ENCODE measurements at regions not wholly inside any gene's neighbourhood (a gene's known extent, or its start where the extent isn't known, plus 50 kb on each side); places are given as distances from the start of the nearest gene placed in this dataset.

DNA sequence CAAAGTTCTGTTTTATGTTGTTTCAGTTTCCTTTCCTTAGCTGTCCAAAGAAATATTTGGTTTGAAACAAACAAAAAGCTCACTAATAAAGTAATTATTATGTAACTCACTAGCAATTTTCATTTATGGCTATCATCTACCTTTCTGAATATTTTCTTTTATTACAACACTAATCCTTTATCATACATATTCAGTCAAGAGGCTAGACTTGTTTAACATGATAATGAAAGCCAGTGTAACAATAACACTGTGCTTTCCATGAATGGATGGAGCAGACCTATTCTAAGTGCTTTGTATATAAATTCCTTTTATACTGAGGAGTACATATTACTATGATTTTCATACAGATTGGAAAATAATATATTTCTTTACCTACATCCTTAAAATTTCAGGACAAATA is 972.8 kb upstream of the ADGRL4 start:
- Mint-ChIP-seq H3K36me3 (ENCODE audit: low read depth) (no peaks in the 10 kb centered on the region), H3K4me1 (ENCODE audit: low read depth) (no peaks in the 10 kb centered on the region), H3K4me3 (no peak overlapping the region), H3K27ac (no peak overlapping the region), H3K9me3 (peaks cover 2% of the 10 kb centered on the region), H3K27me3 (ENCODE audit: low read depth) (no peaks in the 10 kb centered on the region)
- DNase-seq = no peak
- intact Hi-C loops (cut with micrococcal nuclease) = no loop called here
- CTCF ChIA-PET = no interaction called here

DNA sequence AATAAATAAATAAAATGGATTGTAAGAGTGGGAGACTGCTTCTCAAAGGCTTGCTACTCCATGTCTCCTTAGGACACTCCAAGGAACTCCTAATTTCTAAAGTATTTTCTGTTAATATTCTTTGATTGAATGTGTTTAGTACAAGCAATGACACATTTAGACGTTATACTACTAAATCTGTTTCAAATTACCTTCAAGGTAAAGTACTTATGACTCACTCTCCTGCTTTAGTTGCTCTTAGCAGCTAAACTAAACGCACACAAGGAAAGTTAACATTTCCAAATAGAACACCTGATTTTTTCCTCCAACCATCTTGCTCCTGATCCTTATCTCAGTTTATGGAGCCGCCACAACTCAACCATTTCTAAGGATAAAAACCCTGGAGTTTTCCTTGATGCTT is 969.8 kb upstream of the ADGRL4 start:
- Mint-ChIP-seq H3K27ac (no peak overlapping the region), H3K36me3 (ENCODE audit: low read depth) (no peaks in the 10 kb centered on the region), H3K27me3 (ENCODE audit: low read depth) (no peaks in the 10 kb centered on the region), H3K4me3 (no peak overlapping the region), H3K9me3 (peaks cover 2% of the 10 kb centered on the region), H3K4me1 (ENCODE audit: low read depth) (no peaks in the 10 kb centered on the region)
- no peak for DNase-seq
- intact Hi-C loops (cut with micrococcal nuclease) = no loop called here
- CTCF ChIA-PET = no interaction called here

DNA sequence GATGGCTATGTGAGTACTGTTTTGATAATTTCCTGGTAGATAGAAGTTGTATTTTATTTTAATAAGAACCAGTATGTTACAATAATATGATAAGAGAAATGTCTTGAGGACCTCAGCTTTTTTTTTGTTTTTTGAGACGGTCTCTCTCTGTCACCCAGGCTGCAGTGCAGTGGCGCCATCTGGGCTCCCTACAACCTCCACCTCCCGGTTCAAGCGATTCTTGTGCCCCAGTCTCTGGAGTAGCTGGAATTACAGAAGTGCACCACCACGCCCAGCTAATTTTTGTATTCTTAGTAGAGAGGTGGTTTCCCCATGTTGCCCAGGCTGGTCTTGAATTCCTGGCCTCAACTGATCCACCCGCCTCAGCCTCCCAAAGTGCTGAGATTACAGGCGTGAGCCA is 968.1 kb upstream of the ADGRL4 start:
- Mint-ChIP-seq H3K4me3 (no peak overlapping the region), H3K4me1 (ENCODE audit: low read depth) (no peaks in the 10 kb centered on the region), H3K36me3 (ENCODE audit: low read depth) (no peaks in the 10 kb centered on the region), H3K27me3 (ENCODE audit: low read depth) (no peaks in the 10 kb centered on the region), H3K9me3 (peaks cover 2% of the 10 kb centered on the region), H3K27ac (no peak overlapping the region)
- intact Hi-C loops (cut with micrococcal nuclease) = no loop called here
- CTCF ChIA-PET = interaction anchor here (0.7 kb wide), 1 partner anchor 928 kb away, joined by 4 read pairs; no protein-coding TSS in a partner anchor
- no peak for DNase-seq

GRCh38 chr1:79969886-79970285 is 963.4 kb upstream of the ADGRL4 start:
- intact Hi-C loops (cut with micrococcal nuclease) = no loop called here
- H3K9me3 Mint-ChIP-seq = peaks cover 4% of the 10 kb centered on the region
- CTCF ChIA-PET = no interaction called here

GRCh38 chr1:79966438-79966837 is 959.9 kb upstream of the ADGRL4 start:
- Mint-ChIP-seq H3K27ac (no peak overlapping the region), H3K9me3 (peaks cover 12% of the 10 kb centered on the region), H3K4me1 (ENCODE audit: low read depth) (no peaks in the 10 kb centered on the region), H3K36me3 (ENCODE audit: low read depth) (no peaks in the 10 kb centered on the region), H3K27me3 (ENCODE audit: low read depth) (no peaks in the 10 kb centered on the region), H3K4me3 (no peak overlapping the region)
- no peak for DNase-seq
- CTCF ChIA-PET = no interaction called here
- intact Hi-C loops (cut with micrococcal nuclease) = no loop called here

More at GRCh38 chr1:79969886-79970285, 963.4 kb upstream of the ADGRL4 start:
- DNase-seq = no peak
- no peaks in the 10 kb centered on the region for H3K27me3 Mint-ChIP-seq (ENCODE audit: low read depth)
- H3K4me3 Mint-ChIP-seq = no peak overlapping the region
- H3K4me1 Mint-ChIP-seq (ENCODE audit: low read depth) = no peaks in the 10 kb centered on the region
- no peaks in the 10 kb centered on the region for H3K36me3 Mint-ChIP-seq (ENCODE audit: low read depth)
- H3K27ac Mint-ChIP-seq = no peak overlapping the region

DNA sequence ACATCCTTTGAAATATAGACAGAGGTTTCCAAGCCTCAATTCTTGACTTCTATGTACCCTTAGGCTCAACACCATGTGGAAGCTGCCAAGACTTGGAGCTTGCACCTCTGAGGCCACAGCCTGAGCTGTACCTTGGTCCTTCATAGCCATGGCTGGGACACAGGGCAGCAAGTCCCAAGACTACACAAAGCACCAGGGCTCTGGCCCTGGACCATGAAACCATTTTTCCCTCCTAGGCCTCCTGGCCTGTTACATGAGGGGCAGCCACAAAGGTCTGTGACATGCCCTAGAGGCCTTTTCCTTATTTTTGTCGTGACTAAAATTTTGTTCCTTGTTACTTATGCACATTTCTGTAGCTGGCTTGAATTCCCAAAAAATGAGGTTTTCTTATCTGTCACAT is 953.1 kb upstream of the ADGRL4 start:
- Mint-ChIP-seq H3K4me3 (no peak overlapping the region), H3K27me3 (ENCODE audit: low read depth) (no peaks in the 10 kb centered on the region), H3K9me3 (peaks cover 20% of the 10 kb centered on the region), H3K4me1 (ENCODE audit: low read depth) (no peaks in the 10 kb centered on the region), H3K27ac (no peak overlapping the region), H3K36me3 (ENCODE audit: low read depth) (no peaks in the 10 kb centered on the region)
- no peak for DNase-seq
- intact Hi-C loops (cut with micrococcal nuclease) = no loop called here
- CTCF ChIA-PET = no interaction called here

DNA sequence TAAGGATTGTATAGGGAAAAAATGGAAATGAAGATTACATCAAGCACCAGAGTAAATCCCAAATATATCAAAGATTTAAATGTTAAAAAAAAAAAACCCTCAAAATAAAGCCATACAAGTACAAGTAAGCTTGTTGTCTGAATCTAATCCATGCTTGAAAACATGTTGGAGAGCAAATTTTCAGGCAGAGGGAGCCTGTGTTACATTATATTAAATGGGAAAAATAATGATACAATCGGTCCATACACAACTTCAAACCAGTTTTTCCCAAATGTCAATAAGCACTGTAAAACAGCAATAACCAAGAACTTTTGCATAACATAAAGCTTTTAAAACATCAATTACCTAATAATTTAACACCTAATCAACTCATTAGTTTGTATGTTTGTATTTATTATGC is 949.4 kb upstream of the ADGRL4 start:
- H3K27me3 Mint-ChIP-seq (ENCODE audit: low read depth) = no peaks in the 10 kb centered on the region
- H3K4me3 Mint-ChIP-seq = no peak overlapping the region
- CTCF ChIA-PET = no interaction called here
- no peak for DNase-seq
- H3K27ac Mint-ChIP-seq = no peak overlapping the region
- no peaks in the 10 kb centered on the region for H3K4me1 Mint-ChIP-seq (ENCODE audit: low read depth)
- no peaks in the 10 kb centered on the region for H3K36me3 Mint-ChIP-seq (ENCODE audit: low read depth)
- intact Hi-C loops (cut with micrococcal nuclease) = no loop called here
- H3K9me3 Mint-ChIP-seq = peaks cover 17% of the 10 kb centered on the region

GRCh38 chr1:79950511-79950910 is 944.0 kb upstream of the ADGRL4 start:
- H3K27ac Mint-ChIP-seq = no peak overlapping the region
- DNase-seq = no peak
- CTCF ChIA-PET = no interaction called here
- no peaks in the 10 kb centered on the region for H3K27me3 Mint-ChIP-seq (ENCODE audit: low read depth)
- intact Hi-C loops (cut with micrococcal nuclease) = no loop called here
- H3K4me3 Mint-ChIP-seq = no peak overlapping the region
- H3K4me1 Mint-ChIP-seq (ENCODE audit: low read depth) = no peaks in the 10 kb centered on the region
- no peaks in the 10 kb centered on the region for H3K36me3 Mint-ChIP-seq (ENCODE audit: low read depth)
- H3K9me3 Mint-ChIP-seq = peaks cover 2% of the 10 kb centered on the region

DNA sequence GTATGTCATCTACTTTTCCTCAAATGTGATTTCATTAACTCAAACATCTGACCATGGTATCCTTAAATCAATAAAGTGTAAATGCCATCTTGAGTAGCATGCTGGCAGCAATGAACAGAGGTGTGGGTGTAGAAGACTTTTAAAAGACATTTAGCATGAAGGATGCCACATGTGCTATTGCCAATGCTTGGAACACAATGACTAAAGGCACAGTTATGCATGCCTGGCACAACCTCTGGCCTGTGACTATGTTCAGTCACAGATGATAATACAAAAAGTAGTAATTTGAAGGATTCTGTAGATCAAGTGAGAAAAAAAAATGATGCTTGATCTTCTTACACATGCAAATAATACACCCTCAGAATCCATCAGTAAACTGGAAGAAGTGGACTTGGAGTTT is 938.9 kb upstream of the ADGRL4 start:
- DNase-seq = no peak
- H3K27me3 Mint-ChIP-seq (ENCODE audit: low read depth) = no peaks in the 10 kb centered on the region
- H3K4me1 Mint-ChIP-seq (ENCODE audit: low read depth) = no peaks in the 10 kb centered on the region
- intact Hi-C loops (cut with micrococcal nuclease) = no loop called here
- CTCF ChIA-PET = no interaction called here
- no peaks in the 10 kb centered on the region for H3K9me3 Mint-ChIP-seq
- H3K27ac Mint-ChIP-seq = no peak overlapping the region
- no peak overlapping the region for H3K4me3 Mint-ChIP-seq
- no peaks in the 10 kb centered on the region for H3K36me3 Mint-ChIP-seq (ENCODE audit: low read depth)

GRCh38 chr1:79929356-79929755 is 922.8 kb upstream of the ADGRL4 start:
- no peak overlapping the region for H3K4me3 Mint-ChIP-seq
- no peak overlapping the region for H3K27ac Mint-ChIP-seq
- DNase-seq = no peak
- peaks cover 6% of the 10 kb centered on the region for H3K9me3 Mint-ChIP-seq
- H3K36me3 Mint-ChIP-seq (ENCODE audit: low read depth) = no peaks in the 10 kb centered on the region
- H3K27me3 Mint-ChIP-seq (ENCODE audit: low read depth) = no peaks in the 10 kb centered on the region
- CTCF ChIA-PET = no interaction called here
- intact Hi-C loops (cut with micrococcal nuclease) = no loop called here
- no peaks in the 10 kb centered on the region for H3K4me1 Mint-ChIP-seq (ENCODE audit: low read depth)

- intact Hi-C loops (cut with micrococcal nuclease) = no loop called here
- CTCF ChIA-PET = no interaction called here
- H3K36me3 Mint-ChIP-seq (ENCODE audit: low read depth) = no peaks in the 10 kb centered on the region
- no peaks in the 10 kb centered on the region for H3K27me3 Mint-ChIP-seq (ENCODE audit: low read depth)
- H3K4me1 Mint-ChIP-seq (ENCODE audit: low read depth) = no peaks in the 10 kb centered on the region
- H3K27ac Mint-ChIP-seq = no peak overlapping the region
- no peak for DNase-seq
- no peak overlapping the region for H3K4me3 Mint-ChIP-seq
- H3K9me3 Mint-ChIP-seq = peaks cover 8% of the 10 kb centered on the region
These were observed 922.4 kb upstream of the ADGRL4 start for GRCh38 chr1:79928901-79929300.

- no peak for DNase-seq
- intact Hi-C loops (cut with micrococcal nuclease) = no loop called here
- H3K36me3 Mint-ChIP-seq (ENCODE audit: low read depth) = no peaks in the 10 kb centered on the region
- no peaks in the 10 kb centered on the region for H3K27me3 Mint-ChIP-seq (ENCODE audit: low read depth)
- H3K4me3 Mint-ChIP-seq = no peak overlapping the region
- H3K4me1 Mint-ChIP-seq (ENCODE audit: low read depth) = no peaks in the 10 kb centered on the region
- CTCF ChIA-PET = no interaction called here
- no peak overlapping the region for H3K27ac Mint-ChIP-seq
- H3K9me3 Mint-ChIP-seq = peaks cover 22% of the 10 kb centered on the region
These were observed 914.6 kb upstream of the ADGRL4 start for GRCh38 chr1:79920960-79921669.

DNA sequence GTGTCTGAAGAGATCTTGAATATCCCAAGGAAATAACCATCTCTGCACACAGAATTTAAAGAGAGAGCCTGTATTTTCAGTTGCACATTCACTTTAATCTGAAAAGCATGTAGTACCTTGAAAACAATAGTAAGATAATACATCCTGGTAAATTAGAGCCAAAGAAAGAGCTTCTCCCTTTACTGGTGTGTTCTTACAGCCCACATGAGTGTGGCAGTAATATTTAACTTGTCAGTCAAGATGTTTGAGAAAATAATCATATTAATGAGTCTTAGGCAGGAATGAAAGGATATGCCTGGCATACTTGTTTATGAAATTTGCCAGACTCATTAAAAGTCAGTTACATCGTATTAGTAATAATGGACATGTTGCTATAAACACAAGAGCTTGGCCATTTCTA is 908.4 kb upstream of the ADGRL4 start:
- no peaks in the 10 kb centered on the region for H3K27me3 Mint-ChIP-seq (ENCODE audit: low read depth)
- H3K4me3 Mint-ChIP-seq = no peak overlapping the region
- H3K27ac Mint-ChIP-seq = no peak overlapping the region
- intact Hi-C loops (cut with micrococcal nuclease) = no loop called here
- CTCF ChIA-PET = no interaction called here
- DNase-seq = no peak
- H3K9me3 Mint-ChIP-seq = peaks cover 8% of the 10 kb centered on the region
- H3K4me1 Mint-ChIP-seq (ENCODE audit: low read depth) = no peaks in the 10 kb centered on the region
- H3K36me3 Mint-ChIP-seq (ENCODE audit: low read depth) = no peaks in the 10 kb centered on the region

DNA sequence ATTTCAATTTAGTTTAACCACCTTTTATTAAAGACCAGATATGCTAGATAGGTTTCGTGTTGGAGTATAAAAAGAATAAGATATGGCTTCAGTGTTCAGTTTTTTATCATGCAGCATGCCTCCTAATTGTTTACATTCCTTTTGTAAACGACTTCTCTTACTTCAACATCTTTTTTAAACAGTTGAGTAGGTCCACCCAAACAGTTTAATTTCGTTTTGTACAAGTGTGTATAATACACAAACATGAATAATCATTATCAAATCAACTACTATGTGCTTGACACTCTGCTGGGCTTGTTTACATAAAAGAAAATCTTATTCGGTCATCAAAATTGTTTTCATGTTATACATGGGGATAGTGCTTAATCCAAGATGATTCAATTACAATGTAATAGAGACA is 906.3 kb upstream of the ADGRL4 start:
- H3K27ac Mint-ChIP-seq = no peak overlapping the region
- H3K27me3 Mint-ChIP-seq (ENCODE audit: low read depth) = no peaks in the 10 kb centered on the region
- H3K4me1 Mint-ChIP-seq (ENCODE audit: low read depth) = no peaks in the 10 kb centered on the region
- CTCF ChIA-PET = no interaction called here
- H3K4me3 Mint-ChIP-seq = no peak overlapping the region
- H3K9me3 Mint-ChIP-seq = peaks cover 8% of the 10 kb centered on the region
- DNase-seq = no peak
- no peaks in the 10 kb centered on the region for H3K36me3 Mint-ChIP-seq (ENCODE audit: low read depth)
- intact Hi-C loops (cut with micrococcal nuclease) = no loop called here
